Suprapubic skin (tissue), 4 donors: ENCODE measurements at regions not wholly inside any gene's neighbourhood (a gene's known extent, or its start where the extent isn't known, plus 50 kb on each side); places are given as distances from the start of the nearest gene placed in this dataset.

Source experiments
- DNase-seq, 2 donors: peaks; one replicate each; pipeline ENCODE4 v3.0.0-alpha.2; 2019; ENCODE audit warnings: low spot score in 2 of 2
- H3K27ac ChIP-seq: fragments of 200-600 bp; sonication (generic); one replicate; pipeline ENCODE4 v1.5.1; 2019
- H3K27me3 ChIP-seq: fragments of 200-600 bp; sonication (generic); one replicate; pipeline ENCODE4 v1.5.1; 2019
- H3K36me3 ChIP-seq: fragments of 200-600 bp; sonication (generic); one replicate; pipeline ENCODE4 v1.5.1; 2019
- H3K4me1 ChIP-seq: fragments of 200-600 bp; sonication (generic); one replicate; pipeline ENCODE4 v1.5.1; 2019
- H3K4me3 ChIP-seq: fragments of 200-600 bp; sonication (generic); one replicate; pipeline ENCODE4 v1.5.1; 2019; ENCODE audit warnings: mild to moderate bottlenecking
- H3K9me3 ChIP-seq: fragments of 200-600 bp; sonication (generic); one replicate; pipeline ENCODE4 v1.5.1; 2019
- EP300 ChIP-seq: sonication (generic); formaldehyde crosslinking; IDR thresholded peaks from one replicate; pipeline ENCODE4 v1.6.1; 2017; ENCODE audit warnings: antibody characterized with exemption
- POLR2A ChIP-seq, 2 donors: fragments of 450-650 bp; IDR thresholded peaks; one replicate each; pipeline ENCODE4 v1.6.1; 2017; ENCODE audit warnings: antibody characterized with exemption in 2 of 2, mild to moderate bottlenecking in 2 of 2, moderate library complexity in 2 of 2
- POLR2AphosphoS5 ChIP-seq, 3 donors: sonication (generic); formaldehyde crosslinking; IDR thresholded peaks; one replicate each; pipeline ENCODE4 v1.6.1; 2017; ENCODE audit warnings: antibody characterized with exemption in 3 of 3
- WGBS: methylation state at CpG from one replicate; pipeline ENCODE4 v1.1.5; 2018; 5-methylcytosine and 5-hydroxymethylcytosine counted together
- TF ChIP-seq, protein P1 (sequence below), 2 donors: fragments of 200-600 bp in 1 of 2; fragments of 450-650 bp in 1 of 2; sonication (generic) in 1 of 2; IDR thresholded peaks; one replicate each; pipeline ENCODE4 v1.5.1; 2016 to 2019; ENCODE audit warnings: antibody characterized with exemption in 2 of 2, mild to moderate bottlenecking in 1 of 2, moderate library complexity in 1 of 2

DNA sequence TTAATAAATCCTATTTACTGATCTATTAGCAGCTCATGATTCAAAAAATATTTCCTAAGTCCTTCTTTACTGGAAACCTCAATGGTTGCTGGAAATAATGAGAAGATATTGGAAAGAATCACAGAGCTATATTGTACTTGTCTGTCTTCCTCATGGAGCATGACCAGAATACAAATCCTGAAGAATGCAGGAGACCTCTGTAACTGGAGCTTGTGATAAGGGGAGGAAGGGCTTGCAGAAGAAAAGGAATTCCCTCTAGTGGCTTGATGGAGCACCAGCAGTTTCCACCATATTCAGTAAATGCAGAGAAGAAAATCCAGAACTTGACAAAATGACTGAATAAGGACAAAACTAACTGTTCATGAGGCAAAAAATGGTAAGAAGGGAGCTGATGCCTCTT is 1333.1 kb downstream of the EFNB2 start:
- no peak overlapping the region for H3K27ac ChIP-seq
- no peaks in the 10 kb centered on the region for H3K4me1 ChIP-seq
- no peak overlapping the region for H3K4me3 ChIP-seq
- no peaks in the 10 kb centered on the region for H3K36me3 ChIP-seq
- no peak for DNase-seq
- H3K27me3 ChIP-seq, result no peaks in the 10 kb centered on the region
- no peaks in the 10 kb centered on the region for H3K9me3 ChIP-seq
- TF ChIP-seq, protein P1, sequence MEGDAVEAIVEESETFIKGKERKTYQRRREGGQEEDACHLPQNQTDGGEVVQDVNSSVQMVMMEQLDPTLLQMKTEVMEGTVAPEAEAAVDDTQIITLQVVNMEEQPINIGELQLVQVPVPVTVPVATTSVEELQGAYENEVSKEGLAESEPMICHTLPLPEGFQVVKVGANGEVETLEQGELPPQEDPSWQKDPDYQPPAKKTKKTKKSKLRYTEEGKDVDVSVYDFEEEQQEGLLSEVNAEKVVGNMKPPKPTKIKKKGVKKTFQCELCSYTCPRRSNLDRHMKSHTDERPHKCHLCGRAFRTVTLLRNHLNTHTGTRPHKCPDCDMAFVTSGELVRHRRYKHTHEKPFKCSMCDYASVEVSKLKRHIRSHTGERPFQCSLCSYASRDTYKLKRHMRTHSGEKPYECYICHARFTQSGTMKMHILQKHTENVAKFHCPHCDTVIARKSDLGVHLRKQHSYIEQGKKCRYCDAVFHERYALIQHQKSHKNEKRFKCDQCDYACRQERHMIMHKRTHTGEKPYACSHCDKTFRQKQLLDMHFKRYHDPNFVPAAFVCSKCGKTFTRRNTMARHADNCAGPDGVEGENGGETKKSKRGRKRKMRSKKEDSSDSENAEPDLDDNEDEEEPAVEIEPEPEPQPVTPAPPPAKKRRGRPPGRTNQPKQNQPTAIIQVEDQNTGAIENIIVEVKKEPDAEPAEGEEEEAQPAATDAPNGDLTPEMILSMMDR (IDR thresholded peaks at IDR 0.05), result peak in 1 of 2 donors; percentile 27
- no peak for TF ChIP-seq POLR2A (IDR thresholded peaks at IDR 0.05)

DNA sequence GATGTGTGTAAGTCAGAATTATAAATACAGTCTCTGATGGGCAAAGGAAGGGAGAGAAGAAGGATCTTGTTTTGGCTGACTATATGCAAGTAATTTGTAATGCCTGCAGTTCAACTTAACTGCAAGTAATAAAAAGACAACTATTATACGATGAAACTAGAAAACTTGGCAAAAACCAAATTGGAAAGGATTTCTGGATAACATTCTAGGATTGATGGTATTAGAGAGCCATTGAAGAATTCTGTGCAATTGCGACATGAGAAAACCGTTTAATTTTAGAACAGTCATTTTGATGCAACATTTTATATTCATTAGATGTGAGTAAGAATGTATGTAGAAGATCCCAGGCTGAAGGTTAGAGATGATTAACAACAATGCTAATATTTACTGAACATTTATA is 1334.1 kb downstream of the EFNB2 start:
- Histone ChIP-seq H3K36me3 (no peaks in the 10 kb centered on the region), H3K4me3 (no peak overlapping the region), H3K27me3 (no peaks in the 10 kb centered on the region), H3K9me3 (no peaks in the 10 kb centered on the region), H3K27ac (no peak overlapping the region), H3K4me1 (no peaks in the 10 kb centered on the region)
- TF ChIP-seq EP300 (no peak), POLR2A (IDR thresholded peaks at IDR 0.05) (no peak), POLR2AphosphoS5 (IDR thresholded peaks at IDR 0.05) (no peak)
- TF ChIP-seq, protein P1 (IDR thresholded peaks at IDR 0.05), result no peak
- 54% methylated on average over 3 of the region's 3 CpGs for WGBS
- no peak for DNase-seq

DNA sequence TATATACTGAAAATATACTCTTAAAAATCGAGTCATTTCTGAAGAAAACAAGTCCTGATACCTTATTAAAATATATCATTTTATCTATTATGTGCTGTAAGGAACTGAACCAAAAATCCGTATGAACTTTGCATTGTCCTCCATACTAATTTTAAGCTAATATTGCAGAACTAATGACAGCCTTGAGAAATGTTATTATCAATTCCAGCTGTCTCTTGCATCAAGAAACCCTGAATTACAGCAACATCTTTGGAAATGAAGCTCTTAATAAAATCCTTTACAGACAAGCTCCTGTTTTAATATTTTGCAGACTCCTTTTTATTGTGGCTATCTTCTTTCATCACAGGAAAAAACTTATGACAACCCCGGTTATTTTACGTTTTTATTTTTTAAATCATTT is 1335.3 kb downstream of the EFNB2 start:
- Histone ChIP-seq H3K36me3 (no peaks in the 10 kb centered on the region), H3K4me3 (no peak overlapping the region), H3K27ac (no peak overlapping the region), H3K4me1 (no peaks in the 10 kb centered on the region), H3K27me3 (no peaks in the 10 kb centered on the region), H3K9me3 (no peaks in the 10 kb centered on the region)
- no peak for DNase-seq
- TF ChIP-seq POLR2AphosphoS5 (IDR thresholded peaks at IDR 0.05) (no peak), EP300 (no peak), POLR2A (IDR thresholded peaks at IDR 0.05) (no peak)
- TF ChIP-seq, protein P1 (IDR thresholded peaks at IDR 0.05), result no peak
- WGBS, result 56% methylated on average over 4 of the region's 4 CpGs

DNA sequence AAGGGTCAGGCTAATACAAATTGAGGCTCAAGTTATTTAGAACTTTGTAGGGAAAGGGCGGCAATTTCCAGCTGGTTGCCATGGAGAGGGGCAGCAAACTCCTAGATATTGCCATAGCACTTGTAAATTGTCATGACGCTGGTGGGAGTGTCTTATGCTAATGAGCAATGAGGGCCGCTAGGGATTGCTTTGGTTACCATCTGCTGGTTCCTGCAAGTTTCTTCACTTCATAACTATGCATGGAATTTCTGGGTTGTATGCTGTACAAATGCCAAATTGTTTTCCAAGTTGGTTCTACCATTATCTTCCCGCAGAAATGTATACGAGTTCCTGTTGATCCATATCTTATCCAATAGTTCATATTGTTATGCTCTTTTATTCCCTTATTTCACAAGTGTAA is 1339.4 kb downstream of the EFNB2 start:
- no peak for DNase-seq
- no peak overlapping the region for H3K27ac ChIP-seq
- H3K4me3 ChIP-seq, result no peak overlapping the region

DNA sequence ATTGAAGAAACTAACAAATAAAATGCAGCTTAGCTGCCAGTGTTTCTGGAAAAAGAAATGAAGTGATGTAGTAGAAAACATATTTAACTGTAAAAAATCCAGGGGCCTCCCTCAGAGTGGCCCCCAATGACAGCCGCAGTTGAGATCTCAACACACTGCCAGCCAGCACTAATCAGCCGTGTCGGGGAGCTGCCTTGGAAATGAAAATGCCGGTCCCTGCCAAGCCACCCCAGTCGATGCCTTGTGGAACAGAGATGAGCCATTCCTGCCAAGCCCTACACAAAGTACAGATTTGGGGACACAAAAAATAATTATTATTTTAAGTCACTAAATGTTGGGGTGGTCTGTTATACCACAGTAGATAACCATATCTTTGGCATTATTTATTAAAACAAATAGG is 1342.4 kb downstream of the EFNB2 start:
- H3K4me1 ChIP-seq, result no peaks in the 10 kb centered on the region
- no peaks in the 10 kb centered on the region for H3K36me3 ChIP-seq
- H3K27ac ChIP-seq, result no peak overlapping the region
- no peaks in the 10 kb centered on the region for H3K9me3 ChIP-seq
- H3K27me3 ChIP-seq, result no peaks in the 10 kb centered on the region
- DNase-seq, result no peak
- WGBS, result 67% methylated on average over 5 of the region's 5 CpGs
- TF ChIP-seq, protein P1 (IDR thresholded peaks at IDR 0.05), result no peak
- TF ChIP-seq EP300 (no peak), POLR2AphosphoS5 (IDR thresholded peaks at IDR 0.05) (no peak), POLR2A (IDR thresholded peaks at IDR 0.05) (no peak)
- H3K4me3 ChIP-seq, result no peak overlapping the region

More for the DNA sequence above, 1339.4 kb downstream of the EFNB2 start:
- Histone ChIP-seq H3K36me3 (no peaks in the 10 kb centered on the region), H3K9me3 (no peaks in the 10 kb centered on the region), H3K4me1 (no peaks in the 10 kb centered on the region), H3K27me3 (no peaks in the 10 kb centered on the region)
- no peak for TF ChIP-seq EP300
- no peak for TF ChIP-seq POLR2A (IDR thresholded peaks at IDR 0.05)
- TF ChIP-seq, protein P1 (IDR thresholded peaks at IDR 0.05), result no peak
- no peak for TF ChIP-seq POLR2AphosphoS5 (IDR thresholded peaks at IDR 0.05)
- 62% methylated on average over 5 of the region's 5 CpGs for WGBS
